ENCODE measurements at regions not wholly inside any gene's neighbourhood (a gene's known extent, or its start where the extent isn't known, plus 50 kb on each side); places are given as distances from the start of the nearest gene placed in this dataset.

- Mint-ChIP-seq H3K4me1 (no peaks in the 10 kb centered on the region), H3K9me3 (peaks cover 4% of the 10 kb centered on the region), H3K4me3 (no peak overlapping the region), H3K27ac (no peak overlapping the region), H3K27me3 (no peaks in the 10 kb centered on the region), H3K36me3 (ENCODE audit: low read depth) (no peaks in the 10 kb centered on the region)
- no peak for ATAC-seq (replicated peaks)
Observed at GRCh38 chr5:97750576-97750975, 567.5 kb upstream of the RIOK2 start.

GRCh38 chr5:97751540-97751939 is 568.5 kb upstream of the RIOK2 start:
- Mint-ChIP-seq H3K4me3 (no peak overlapping the region), H3K27me3 (no peaks in the 10 kb centered on the region), H3K9me3 (no peaks in the 10 kb centered on the region), H3K4me1 (no peaks in the 10 kb centered on the region), H3K36me3 (ENCODE audit: low read depth) (no peaks in the 10 kb centered on the region), H3K27ac (no peak overlapping the region)
- no peak for ATAC-seq (replicated peaks)

GRCh38 chr5:97752871-97753270 is 569.8 kb upstream of the RIOK2 start:
- Mint-ChIP-seq H3K9me3 (no peaks in the 10 kb centered on the region), H3K27me3 (no peaks in the 10 kb centered on the region), H3K36me3 (ENCODE audit: low read depth) (no peaks in the 10 kb centered on the region), H3K4me1 (no peaks in the 10 kb centered on the region), H3K27ac (no peak overlapping the region), H3K4me3 (no peak overlapping the region)
- ATAC-seq (replicated peaks) = no peak

- Mint-ChIP-seq H3K4me1 (no peaks in the 10 kb centered on the region), H3K4me3 (no peak overlapping the region), H3K27me3 (no peaks in the 10 kb centered on the region), H3K9me3 (peaks cover 4% of the 10 kb centered on the region), H3K27ac (no peak overlapping the region), H3K36me3 (ENCODE audit: low read depth) (no peaks in the 10 kb centered on the region)
- ATAC-seq (replicated peaks) = no peak
Observed at GRCh38 chr5:97762483-97762882, 579.4 kb upstream of the RIOK2 start.

GRCh38 chr5:97764700-97765099 is 581.7 kb upstream of the RIOK2 start:
- Mint-ChIP-seq H3K27ac (no peak overlapping the region), H3K4me1 (no peaks in the 10 kb centered on the region), H3K36me3 (ENCODE audit: low read depth) (no peaks in the 10 kb centered on the region), H3K9me3 (peaks cover 4% of the 10 kb centered on the region), H3K27me3 (no peaks in the 10 kb centered on the region), H3K4me3 (no peak overlapping the region)
- no peak for ATAC-seq (replicated peaks)

- Mint-ChIP-seq H3K27ac (no peak overlapping the region), H3K4me3 (no peak overlapping the region), H3K36me3 (ENCODE audit: low read depth) (no peaks in the 10 kb centered on the region), H3K4me1 (no peaks in the 10 kb centered on the region), H3K27me3 (no peaks in the 10 kb centered on the region), H3K9me3 (peaks cover 8% of the 10 kb centered on the region)
- ATAC-seq (replicated peaks) = no peak
Observed at GRCh38 chr5:97778451-97778850, 595.4 kb upstream of the RIOK2 start.

- H3K27ac Mint-ChIP-seq = no peak overlapping the region
- no peaks in the 10 kb centered on the region for H3K36me3 Mint-ChIP-seq (ENCODE audit: low read depth)
- no peak overlapping the region for H3K4me3 Mint-ChIP-seq
- H3K27me3 Mint-ChIP-seq = no peaks in the 10 kb centered on the region
- no peaks in the 10 kb centered on the region for H3K4me1 Mint-ChIP-seq
- no peak for ATAC-seq (replicated peaks)
- H3K9me3 Mint-ChIP-seq = peaks cover 9% of the 10 kb centered on the region
Observed at GRCh38 chr5:97788369-97788768, 605.3 kb upstream of the RIOK2 start.

GRCh38 chr5:97797994-97798451 is 615.0 kb upstream of the RIOK2 start:
- ATAC-seq (replicated peaks) = no peak
- no peaks in the 10 kb centered on the region for H3K4me1 Mint-ChIP-seq
- H3K9me3 Mint-ChIP-seq = peaks cover 5% of the 10 kb centered on the region
- no peaks in the 10 kb centered on the region for H3K27me3 Mint-ChIP-seq
- H3K4me3 Mint-ChIP-seq = no peak overlapping the region
- no peaks in the 10 kb centered on the region for H3K36me3 Mint-ChIP-seq (ENCODE audit: low read depth)
- no peak overlapping the region for H3K27ac Mint-ChIP-seq

- ATAC-seq (replicated peaks) = no peak
- peaks cover 5% of the 10 kb centered on the region for H3K9me3 Mint-ChIP-seq
- no peaks in the 10 kb centered on the region for H3K36me3 Mint-ChIP-seq (ENCODE audit: low read depth)
- H3K4me1 Mint-ChIP-seq = no peaks in the 10 kb centered on the region
- no peak overlapping the region for H3K27ac Mint-ChIP-seq
- no peak overlapping the region for H3K4me3 Mint-ChIP-seq
- no peaks in the 10 kb centered on the region for H3K27me3 Mint-ChIP-seq
Observed at GRCh38 chr5:97801461-97801860, 618.4 kb upstream of the RIOK2 start.

- peaks cover 8% of the 10 kb centered on the region for H3K9me3 Mint-ChIP-seq
- H3K27ac Mint-ChIP-seq = no peak overlapping the region
- no peaks in the 10 kb centered on the region for H3K36me3 Mint-ChIP-seq (ENCODE audit: low read depth)
- no peaks in the 10 kb centered on the region for H3K27me3 Mint-ChIP-seq
- no peaks in the 10 kb centered on the region for H3K4me1 Mint-ChIP-seq
- H3K4me3 Mint-ChIP-seq = no peak overlapping the region
- ATAC-seq (replicated peaks) = no peak
Observed at GRCh38 chr5:97820138-97820537, 637.1 kb upstream of the RIOK2 start.

- ATAC-seq (replicated peaks) = no peak
- no peaks in the 10 kb centered on the region for H3K4me1 Mint-ChIP-seq
- H3K36me3 Mint-ChIP-seq (ENCODE audit: low read depth) = no peaks in the 10 kb centered on the region
- peaks cover 3% of the 10 kb centered on the region for H3K9me3 Mint-ChIP-seq
- H3K27ac Mint-ChIP-seq = no peak overlapping the region
- no peaks in the 10 kb centered on the region for H3K27me3 Mint-ChIP-seq
- H3K4me3 Mint-ChIP-seq = no peak overlapping the region
Observed at GRCh38 chr5:97832645-97833296, 649.7 kb upstream of the RIOK2 start.

- Mint-ChIP-seq H3K36me3 (ENCODE audit: low read depth) (no peaks in the 10 kb centered on the region), H3K27me3 (no peaks in the 10 kb centered on the region), H3K4me3 (no peak overlapping the region), H3K27ac (no peak overlapping the region), H3K4me1 (no peaks in the 10 kb centered on the region), H3K9me3 (peaks cover 3% of the 10 kb centered on the region)
- no peak for ATAC-seq (replicated peaks)
Observed at GRCh38 chr5:97834561-97834960, 651.5 kb upstream of the RIOK2 start.

- no peak for ATAC-seq (replicated peaks)
- H3K4me3 Mint-ChIP-seq = no peak overlapping the region
- peaks cover 3% of the 10 kb centered on the region for H3K9me3 Mint-ChIP-seq
- no peak overlapping the region for H3K27ac Mint-ChIP-seq
- no peaks in the 10 kb centered on the region for H3K4me1 Mint-ChIP-seq
- no peaks in the 10 kb centered on the region for H3K36me3 Mint-ChIP-seq (ENCODE audit: low read depth)
- H3K27me3 Mint-ChIP-seq = no peaks in the 10 kb centered on the region
Observed at GRCh38 chr5:97835112-97835511, 652.1 kb upstream of the RIOK2 start.

GRCh38 chr5:97836816-97837215 is 653.8 kb upstream of the RIOK2 start:
- peaks cover 3% of the 10 kb centered on the region for H3K9me3 Mint-ChIP-seq
- ATAC-seq (replicated peaks) = no peak
- H3K27ac Mint-ChIP-seq = no peak overlapping the region
- no peaks in the 10 kb centered on the region for H3K27me3 Mint-ChIP-seq
- H3K4me1 Mint-ChIP-seq = no peaks in the 10 kb centered on the region
- H3K36me3 Mint-ChIP-seq (ENCODE audit: low read depth) = no peaks in the 10 kb centered on the region
- H3K4me3 Mint-ChIP-seq = no peak overlapping the region

GRCh38 chr5:97838214-97838613 is 655.2 kb upstream of the RIOK2 start:
- H3K4me1 Mint-ChIP-seq = no peaks in the 10 kb centered on the region

More at GRCh38 chr5:97838214-97838613, 655.2 kb upstream of the RIOK2 start:
- no peak overlapping the region for H3K4me3 Mint-ChIP-seq
- H3K9me3 Mint-ChIP-seq = peaks cover 3% of the 10 kb centered on the region
- no peaks in the 10 kb centered on the region for H3K36me3 Mint-ChIP-seq (ENCODE audit: low read depth)
- peak; percentile 64 for ATAC-seq (replicated peaks)
- no peak overlapping the region for H3K27ac Mint-ChIP-seq
- no peaks in the 10 kb centered on the region for H3K27me3 Mint-ChIP-seq

Measured in activated T-helper 17 cell treated with anti-CD3 and anti-CD28 coated beads, Interleukin-2, amount 50 U/mL, for 72 hours (primary cell).